ENCODE measurements at regions not wholly inside any gene's neighbourhood (a gene's known extent, or its start where the extent isn't known, plus 50 kb on each side); places are given as distances from the start of the nearest gene placed in this dataset.
"Not testable (repeated sequence)": the region's sequence is repeated elsewhere in the genome, so short reads cannot be mapped to it uniquely, and the experiment has no call there.

DNA sequence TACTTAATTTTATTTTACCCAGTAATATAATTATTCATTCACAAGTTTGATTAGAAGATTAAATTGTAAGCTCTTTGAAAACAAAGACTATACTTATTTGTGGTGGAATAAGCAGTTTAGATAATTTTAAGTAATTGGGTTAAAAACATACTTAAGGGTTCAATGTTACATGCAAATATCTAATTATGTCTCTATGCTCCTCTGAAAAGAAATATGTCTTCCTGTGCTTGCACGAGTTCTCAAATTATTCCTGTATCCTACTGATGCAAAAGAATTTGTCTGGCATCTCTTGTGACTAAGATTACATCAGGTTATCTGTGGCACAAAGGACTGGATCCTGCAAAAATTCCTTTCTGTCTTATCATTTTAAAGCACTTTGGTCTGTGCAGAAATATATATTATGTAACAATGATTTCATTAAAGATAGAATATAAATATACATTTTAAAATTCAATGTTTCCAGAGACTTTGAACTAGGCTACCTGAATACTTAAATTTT lies 416.7 kb downstream of the COL11A1 start:
- Histone ChIP-seq H3K79me2 (ENCODE audit: low read length) (no peaks in the 10 kb centered on the region), H3F3A (ENCODE audit: insufficient read depth, low read length) (no peaks in the 10 kb centered on the region), H3K4me3 (ENCODE audit: low read length) (no peak overlapping the region), H3K9ac (ENCODE audit: low read length) (no peak overlapping the region), H3K36me3 (replicated peaks; ENCODE audit: insufficient read depth, low read length) (no peaks in the 10 kb centered on the region), H3K27me3 (replicated peaks; ENCODE audit: insufficient read depth, low read length) (no peaks in the 10 kb centered on the region), H3K4me1 (ENCODE audit: low read length) (no peaks in the 10 kb centered on the region), H3K9me3 (replicated peaks; ENCODE audit: insufficient read depth, low read length) (no peaks in the 10 kb centered on the region), H3K27ac (ENCODE audit: low read length) (no peak overlapping the region), H3K9me2 (replicated peaks; ENCODE audit: insufficient read depth, low read length) (no peaks in the 10 kb centered on the region), H3K4me2 (ENCODE audit: low read depth, low read length) (no peak overlapping the region), H2AFZ (ENCODE audit: low read length) (no peak overlapping the region), H4K20me1 (ENCODE audit: insufficient read depth, low read length) (no peaks in the 10 kb centered on the region)
- TF ChIP-seq EZH2 (optimal IDR thresholded peaks at IDR 0.05; ENCODE audit: low read depth, low read length) = no peak
- no peak for DNase-seq

DNA sequence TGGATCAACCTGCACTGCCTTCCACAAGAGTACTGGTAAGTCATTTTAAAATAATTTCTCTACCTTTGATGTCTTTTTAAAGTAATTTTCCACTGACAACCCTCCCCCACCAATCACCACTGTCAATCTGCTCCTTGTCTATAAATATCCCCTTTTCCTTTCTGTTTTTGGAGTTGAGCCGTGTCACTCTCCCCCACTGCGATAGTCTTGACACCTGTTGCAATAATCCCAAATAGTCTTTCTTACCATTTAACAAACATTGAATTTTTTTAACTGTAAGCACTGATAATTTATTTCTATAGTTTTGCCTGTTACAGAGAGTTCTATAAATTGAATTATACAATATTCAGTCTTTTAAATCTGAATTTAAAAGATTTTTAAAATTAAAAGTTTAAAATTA lies 420.9 kb downstream of the COL11A1 start:
- H3K9ac ChIP-seq (ENCODE audit: low read length) = no peak overlapping the region
- no peaks in the 10 kb centered on the region for H3F3A ChIP-seq (ENCODE audit: insufficient read depth, low read length)
- H2AFZ ChIP-seq (ENCODE audit: low read length) = no peak overlapping the region
- H3K36me3 ChIP-seq (replicated peaks; ENCODE audit: insufficient read depth, low read length) = no peaks in the 10 kb centered on the region
- no peak overlapping the region for H3K4me3 ChIP-seq (ENCODE audit: low read length)
- H3K4me1 ChIP-seq (ENCODE audit: low read length) = no peaks in the 10 kb centered on the region
- H3K9me2 ChIP-seq (replicated peaks; ENCODE audit: insufficient read depth, low read length) = no peaks in the 10 kb centered on the region
- no peaks in the 10 kb centered on the region for H3K9me3 ChIP-seq (replicated peaks; ENCODE audit: insufficient read depth, low read length)
- no peaks in the 10 kb centered on the region for H3K27me3 ChIP-seq (replicated peaks; ENCODE audit: insufficient read depth, low read length)
- no peaks in the 10 kb centered on the region for H3K79me2 ChIP-seq (ENCODE audit: low read length)
- no peak for DNase-seq
- TF ChIP-seq EZH2 (optimal IDR thresholded peaks at IDR 0.05; ENCODE audit: low read depth, low read length) (no peak), EZH2phosphoT487 (IDR thresholded peaks at IDR 0.05; ENCODE audit: low read length) (no peak)
- TF ChIP-seq, protein P1, sequence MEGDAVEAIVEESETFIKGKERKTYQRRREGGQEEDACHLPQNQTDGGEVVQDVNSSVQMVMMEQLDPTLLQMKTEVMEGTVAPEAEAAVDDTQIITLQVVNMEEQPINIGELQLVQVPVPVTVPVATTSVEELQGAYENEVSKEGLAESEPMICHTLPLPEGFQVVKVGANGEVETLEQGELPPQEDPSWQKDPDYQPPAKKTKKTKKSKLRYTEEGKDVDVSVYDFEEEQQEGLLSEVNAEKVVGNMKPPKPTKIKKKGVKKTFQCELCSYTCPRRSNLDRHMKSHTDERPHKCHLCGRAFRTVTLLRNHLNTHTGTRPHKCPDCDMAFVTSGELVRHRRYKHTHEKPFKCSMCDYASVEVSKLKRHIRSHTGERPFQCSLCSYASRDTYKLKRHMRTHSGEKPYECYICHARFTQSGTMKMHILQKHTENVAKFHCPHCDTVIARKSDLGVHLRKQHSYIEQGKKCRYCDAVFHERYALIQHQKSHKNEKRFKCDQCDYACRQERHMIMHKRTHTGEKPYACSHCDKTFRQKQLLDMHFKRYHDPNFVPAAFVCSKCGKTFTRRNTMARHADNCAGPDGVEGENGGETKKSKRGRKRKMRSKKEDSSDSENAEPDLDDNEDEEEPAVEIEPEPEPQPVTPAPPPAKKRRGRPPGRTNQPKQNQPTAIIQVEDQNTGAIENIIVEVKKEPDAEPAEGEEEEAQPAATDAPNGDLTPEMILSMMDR (IDR thresholded peaks at IDR 0.05; ENCODE audit: low read length) = no peak
- no peaks in the 10 kb centered on the region for H4K20me1 ChIP-seq (ENCODE audit: insufficient read depth, low read length)
- H3K27ac ChIP-seq (ENCODE audit: low read length) = no peak overlapping the region
- H3K4me2 ChIP-seq (ENCODE audit: low read depth, low read length) = no peak overlapping the region

DNA sequence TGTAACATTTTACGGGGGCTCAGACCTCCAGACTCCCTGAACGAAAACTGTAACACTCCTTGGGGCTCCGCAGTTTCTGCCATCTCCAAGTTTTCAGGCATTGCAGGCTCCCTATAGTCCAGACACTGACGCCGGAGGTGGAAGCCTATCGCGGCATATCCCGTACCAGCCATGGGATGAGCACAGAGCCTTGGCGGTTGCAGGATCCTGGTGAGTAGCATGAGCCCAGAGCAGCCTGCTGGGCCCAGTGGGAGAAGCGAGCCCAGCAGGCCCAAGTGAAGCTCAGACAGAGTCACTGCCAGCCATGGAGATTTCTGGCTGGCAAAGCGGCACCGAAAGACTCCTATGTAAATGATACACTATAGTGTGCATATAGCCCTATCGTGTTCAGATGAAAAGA lies 446.8 kb downstream of the COL11A1 start:
- no peaks in the 10 kb centered on the region for H3F3A ChIP-seq (ENCODE audit: insufficient read depth, low read length)
- H3K4me2 ChIP-seq (ENCODE audit: low read depth, low read length) = no peak overlapping the region
- no peaks in the 10 kb centered on the region for H3K36me3 ChIP-seq (replicated peaks; ENCODE audit: insufficient read depth, low read length)
- no peaks in the 10 kb centered on the region for H3K9me3 ChIP-seq (replicated peaks; ENCODE audit: insufficient read depth, low read length)
- no peak overlapping the region for H2AFZ ChIP-seq (ENCODE audit: low read length)
- TF ChIP-seq, protein P1 (IDR thresholded peaks at IDR 0.05; ENCODE audit: low read length) = no peak
- TF ChIP-seq EZH2 (optimal IDR thresholded peaks at IDR 0.05; ENCODE audit: low read depth, low read length) = no peak
- no peaks in the 10 kb centered on the region for H4K20me1 ChIP-seq (ENCODE audit: insufficient read depth, low read length)
- no peak for DNase-seq
- H3K27me3 ChIP-seq (replicated peaks; ENCODE audit: insufficient read depth, low read length) = no peaks in the 10 kb centered on the region
- no peak overlapping the region for H3K27ac ChIP-seq (ENCODE audit: low read length)
- H3K9me2 ChIP-seq (replicated peaks; ENCODE audit: insufficient read depth, low read length) = no peaks in the 10 kb centered on the region
- H3K4me3 ChIP-seq (ENCODE audit: low read length) = no peak overlapping the region
- no peak overlapping the region for H3K9ac ChIP-seq (ENCODE audit: low read length)
- no peaks in the 10 kb centered on the region for H3K79me2 ChIP-seq (ENCODE audit: low read length)
- H3K4me1 ChIP-seq (ENCODE audit: low read length) = no peaks in the 10 kb centered on the region

DNA sequence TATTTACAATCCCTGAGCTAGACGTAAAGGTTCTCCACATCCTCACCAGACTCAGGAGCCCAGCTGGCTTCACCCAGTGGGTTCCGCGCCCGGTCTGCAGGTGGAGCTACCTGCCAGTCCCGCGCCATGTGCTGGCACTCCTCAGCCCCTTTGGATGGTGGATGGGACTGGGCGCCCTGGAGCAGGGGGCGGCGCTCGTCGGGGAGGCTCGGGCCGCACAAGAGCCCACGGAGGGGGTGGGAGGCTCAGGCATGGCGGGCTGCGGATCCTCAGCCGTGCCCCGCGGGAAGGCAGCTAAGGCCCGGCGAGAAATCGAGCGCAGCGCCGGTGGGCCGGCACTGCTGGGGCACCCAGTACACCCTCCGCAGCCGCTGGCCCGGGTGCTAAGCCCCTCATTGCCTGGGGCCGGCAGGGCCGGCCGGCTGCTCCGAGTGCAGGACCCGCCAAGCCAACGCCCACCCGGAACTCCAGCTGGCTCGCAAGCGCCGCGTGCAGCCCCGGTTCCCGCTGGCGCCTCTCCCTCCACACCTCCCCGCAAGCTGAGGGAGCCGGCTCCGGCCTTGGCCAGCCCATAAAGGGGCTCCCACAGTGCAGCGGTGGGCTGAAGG lies 448.3 kb downstream of the COL11A1 start:
- DNase-seq; H3K9me3 ChIP-seq (replicated peaks; ENCODE audit: insufficient read depth, low read length); H3K79me2 ChIP-seq (ENCODE audit: low read length); H3K9ac ChIP-seq (ENCODE audit: low read length); H3K27me3 ChIP-seq (replicated peaks; ENCODE audit: insufficient read depth, low read length); H4K20me1 ChIP-seq (ENCODE audit: insufficient read depth, low read length); H2AFZ ChIP-seq (ENCODE audit: low read length); H3K4me2 ChIP-seq (ENCODE audit: low read depth, low read length); H3K36me3 ChIP-seq (replicated peaks; ENCODE audit: insufficient read depth, low read length); H3F3A ChIP-seq (ENCODE audit: insufficient read depth, low read length); H3K4me3 ChIP-seq (ENCODE audit: low read length); H3K9me2 ChIP-seq (replicated peaks; ENCODE audit: insufficient read depth, low read length); H3K4me1 ChIP-seq (ENCODE audit: low read length); H3K27ac ChIP-seq (ENCODE audit: low read length): not testable (repeated sequence)

All from MM.1S (cell line).